ENCODE measurements at regions not wholly inside any gene's neighbourhood (a gene's known extent, or its start where the extent isn't known, plus 50 kb on each side); places are given as distances from the start of the nearest gene placed in this dataset.

DNA sequence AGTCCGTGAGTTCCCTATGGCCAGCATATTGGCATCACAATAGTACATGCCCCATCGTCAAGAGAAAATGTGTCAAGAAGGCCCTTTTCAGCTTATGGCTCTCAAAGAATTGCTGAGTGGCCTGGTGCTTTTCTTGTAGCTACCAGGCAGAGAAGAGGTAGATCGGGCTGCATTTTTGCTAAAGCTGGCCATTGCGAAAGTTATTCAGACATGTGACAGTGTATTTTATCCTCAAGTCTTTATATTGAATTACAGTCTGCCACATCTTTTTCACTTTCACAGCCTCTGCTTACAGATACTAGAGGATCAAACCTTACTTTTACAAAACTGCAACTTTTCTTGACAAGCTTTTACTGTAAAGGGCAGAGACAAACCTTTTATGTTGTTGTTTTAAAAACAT lies 261.5 kb upstream of the IGFBP7 start:
- no peak for DNase-seq (ENCODE audit: low read depth, low spot score)
- peaks cover 3% of the 10 kb centered on the region for H3K9me3 Mint-ChIP-seq
- H3K4me3 Mint-ChIP-seq, result no peak overlapping the region
- H3K36me3 Mint-ChIP-seq (ENCODE audit: low read depth), result no peaks in the 10 kb centered on the region
- H3K27ac Mint-ChIP-seq (ENCODE audit: unreplicated experiment), result no peak overlapping the region
- no peak for TF ChIP-seq CTCF (conservative IDR thresholded peaks at IDR 0.05)
- H3K4me1 Mint-ChIP-seq, result no peaks in the 10 kb centered on the region
- H3K27me3 Mint-ChIP-seq (ENCODE audit: low read depth), result no peaks in the 10 kb centered on the region

DNA sequence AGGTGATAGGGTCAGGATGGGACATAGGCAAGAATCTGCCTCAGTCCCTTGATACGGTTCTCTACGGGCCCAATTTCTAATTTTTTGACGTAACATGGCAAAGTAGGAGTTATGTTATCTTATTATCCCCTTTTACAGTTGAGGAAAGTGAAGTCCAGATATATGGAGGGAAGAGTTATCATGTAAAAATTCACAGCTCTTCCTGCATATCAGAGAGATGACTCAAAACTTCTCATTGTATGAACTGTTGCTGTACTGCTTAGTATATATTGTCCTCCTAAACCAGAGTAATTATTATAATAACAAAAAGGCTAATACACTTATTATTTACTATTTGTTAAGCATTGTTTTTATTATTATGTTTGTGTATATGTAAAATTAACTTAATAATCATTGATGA lies 260.5 kb upstream of the IGFBP7 start:
- H3K9me3 Mint-ChIP-seq, result peaks cover 3% of the 10 kb centered on the region
- TF ChIP-seq CTCF (conservative IDR thresholded peaks at IDR 0.05), result no peak

GRCh38 chr4:57369446-57369845 lies 259.3 kb upstream of the IGFBP7 start:
- no peaks in the 10 kb centered on the region for H3K4me1 Mint-ChIP-seq
- no peaks in the 10 kb centered on the region for H3K27me3 Mint-ChIP-seq (ENCODE audit: low read depth)
- DNase-seq (ENCODE audit: low read depth, low spot score), result no peak
- TF ChIP-seq CTCF (conservative IDR thresholded peaks at IDR 0.05), result no peak
- peaks cover 3% of the 10 kb centered on the region for H3K9me3 Mint-ChIP-seq
- H3K4me3 Mint-ChIP-seq, result no peak overlapping the region
- H3K36me3 Mint-ChIP-seq (ENCODE audit: low read depth), result no peaks in the 10 kb centered on the region
- no peak overlapping the region for H3K27ac Mint-ChIP-seq (ENCODE audit: unreplicated experiment)

More for the DNA sequence above, 260.5 kb upstream of the IGFBP7 start:
- H3K36me3 Mint-ChIP-seq (ENCODE audit: low read depth), result no peaks in the 10 kb centered on the region
- no peaks in the 10 kb centered on the region for H3K4me1 Mint-ChIP-seq
- no peak for DNase-seq (ENCODE audit: low read depth, low spot score)
- no peak overlapping the region for H3K27ac Mint-ChIP-seq (ENCODE audit: unreplicated experiment)
- no peaks in the 10 kb centered on the region for H3K27me3 Mint-ChIP-seq (ENCODE audit: low read depth)
- no peak overlapping the region for H3K4me3 Mint-ChIP-seq

DNA sequence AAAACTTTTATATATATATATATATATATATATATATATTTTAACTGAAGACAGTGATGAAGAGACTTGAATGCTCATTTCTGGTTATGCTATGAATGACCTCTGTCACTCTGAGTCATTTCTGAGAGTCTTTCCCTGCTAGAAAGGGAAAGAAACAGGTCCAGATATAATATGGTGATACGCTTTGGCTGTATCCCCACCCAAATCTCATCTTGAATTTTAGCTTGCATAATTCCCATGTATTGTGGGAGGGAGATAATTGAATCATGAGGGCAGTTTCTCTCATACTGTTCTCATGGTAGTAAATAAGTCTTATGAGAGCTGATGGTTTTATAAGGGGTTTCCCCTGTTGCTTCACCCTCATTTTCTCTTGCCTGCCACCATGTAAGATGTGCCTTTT lies 254.1 kb upstream of the IGFBP7 start:
- no peak for TF ChIP-seq CTCF (conservative IDR thresholded peaks at IDR 0.05)
- Mint-ChIP-seq H3K36me3 (ENCODE audit: low read depth) (no peaks in the 10 kb centered on the region), H3K4me3 (no peak overlapping the region), H3K27ac (ENCODE audit: unreplicated experiment) (no peak overlapping the region), H3K27me3 (ENCODE audit: low read depth) (no peaks in the 10 kb centered on the region), H3K4me1 (no peaks in the 10 kb centered on the region), H3K9me3 (no peaks in the 10 kb centered on the region)
- DNase-seq (ENCODE audit: low read depth, low spot score), result no peak

GRCh38 chr4:57363346-57363745 lies 253.2 kb upstream of the IGFBP7 start:
- Mint-ChIP-seq H3K9me3 (no peaks in the 10 kb centered on the region), H3K27ac (ENCODE audit: unreplicated experiment) (no peak overlapping the region), H3K27me3 (ENCODE audit: low read depth) (no peaks in the 10 kb centered on the region), H3K4me1 (no peaks in the 10 kb centered on the region), H3K36me3 (ENCODE audit: low read depth) (no peaks in the 10 kb centered on the region), H3K4me3 (no peak overlapping the region)
- no peak for TF ChIP-seq CTCF (conservative IDR thresholded peaks at IDR 0.05)
- no peak for DNase-seq (ENCODE audit: low read depth, low spot score)

DNA sequence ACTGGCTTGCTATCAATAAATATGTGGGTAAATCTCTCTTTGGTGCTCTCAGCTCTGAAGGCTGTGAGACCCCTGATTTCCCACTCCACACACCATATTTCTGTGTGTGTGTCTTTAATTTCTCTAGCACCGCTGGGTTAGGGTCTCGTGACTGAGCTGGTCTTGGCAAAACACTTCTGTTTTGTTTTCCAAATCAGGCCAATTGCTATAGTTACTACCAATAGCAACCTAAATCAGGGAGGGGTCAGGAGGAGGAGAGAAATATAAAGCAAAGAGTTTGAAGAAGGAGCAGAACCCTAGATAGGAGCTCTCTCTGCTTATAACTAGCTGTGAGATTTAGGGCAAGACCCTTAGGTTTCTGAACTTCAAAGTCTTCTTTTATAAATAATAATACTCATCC lies 250.5 kb upstream of the IGFBP7 start:
- no peak for TF ChIP-seq CTCF (conservative IDR thresholded peaks at IDR 0.05)
- H3K4me3 Mint-ChIP-seq, result no peak overlapping the region
- H3K27ac Mint-ChIP-seq (ENCODE audit: unreplicated experiment), result no peak overlapping the region
- no peak for DNase-seq (ENCODE audit: low read depth, low spot score)
- H3K9me3 Mint-ChIP-seq, result no peaks in the 10 kb centered on the region
- no peaks in the 10 kb centered on the region for H3K27me3 Mint-ChIP-seq (ENCODE audit: low read depth)
- no peaks in the 10 kb centered on the region for H3K4me1 Mint-ChIP-seq
- no peaks in the 10 kb centered on the region for H3K36me3 Mint-ChIP-seq (ENCODE audit: low read depth)

Measured in neural crest cell (in vitro differentiated cells).